Activated CD4-positive, alpha-beta T cell treated with anti-CD3 and anti-CD28 coated beads for 36 hours (primary cell): ENCODE measurements at regions not wholly inside any gene's neighbourhood (a gene's known extent, or its start where the extent isn't known, plus 50 kb on each side); places are given as distances from the start of the nearest gene placed in this dataset.

Source experiments
- ATAC-seq: fragments of 200-7000 bp; cut with Tn5 transposase; one replicate; pipeline ENCODE4 v1.10.0; 2021; ENCODE audit warnings: mild to moderate bottlenecking, moderate library complexity
- CTCF ChIA-PET: fragments of 350-600 bp; sonication (Branson Sonifier 250); formaldehyde crosslinking; loops from one replicate; lab custom pipeline; 2021; ENCODE audit warnings: antibody characterized with exemption; lab: Charles Lee
- POLR2A ChIA-PET: fragments of 350-600 bp; sonication (Branson Sonifier 250); formaldehyde crosslinking; loops from one replicate; lab custom pipeline; 2021; ENCODE audit warnings: antibody characterized with exemption, inconsistent platforms; lab: Charles Lee
- DNase-seq: peaks from one replicate; pipeline ENCODE4 v3.0.0-alpha.2; 2020
- H3K27ac Mint-ChIP-seq: one replicate; pipeline ENCODE4 v1.8.0; 2021; ENCODE audit warnings: mixed read lengths
- H3K27me3 Mint-ChIP-seq: one replicate; pipeline ENCODE4 v1.8.0; 2021; ENCODE audit warnings: mixed read lengths
- H3K36me3 Mint-ChIP-seq: one replicate; pipeline ENCODE4 v1.8.0; 2021; ENCODE audit warnings: low read depth, mixed read lengths
- H3K4me1 Mint-ChIP-seq: one replicate; pipeline ENCODE4 v1.8.0; 2021; ENCODE audit warnings: mixed read lengths
- H3K4me3 Mint-ChIP-seq: one replicate; pipeline ENCODE4 v1.8.0; 2021; ENCODE audit warnings: mild to moderate bottlenecking, moderate library complexity, mixed read lengths
- H3K9me3 Mint-ChIP-seq: one replicate; pipeline ENCODE4 v1.8.0; 2021; ENCODE audit warnings: low read depth, mixed read lengths
- intact Hi-C, 2 experiments: fragments of 100-400 bp; cut with DNase I in 1 of 2; cut with micrococcal nuclease in 1 of 2; formaldehyde crosslinking; loops; one replicate each; pipeline versions ENCODE4 v1.14.2 to v1.15.1; 2022 to 2024; cut with DNase I, micrococcal nuclease

DNA sequence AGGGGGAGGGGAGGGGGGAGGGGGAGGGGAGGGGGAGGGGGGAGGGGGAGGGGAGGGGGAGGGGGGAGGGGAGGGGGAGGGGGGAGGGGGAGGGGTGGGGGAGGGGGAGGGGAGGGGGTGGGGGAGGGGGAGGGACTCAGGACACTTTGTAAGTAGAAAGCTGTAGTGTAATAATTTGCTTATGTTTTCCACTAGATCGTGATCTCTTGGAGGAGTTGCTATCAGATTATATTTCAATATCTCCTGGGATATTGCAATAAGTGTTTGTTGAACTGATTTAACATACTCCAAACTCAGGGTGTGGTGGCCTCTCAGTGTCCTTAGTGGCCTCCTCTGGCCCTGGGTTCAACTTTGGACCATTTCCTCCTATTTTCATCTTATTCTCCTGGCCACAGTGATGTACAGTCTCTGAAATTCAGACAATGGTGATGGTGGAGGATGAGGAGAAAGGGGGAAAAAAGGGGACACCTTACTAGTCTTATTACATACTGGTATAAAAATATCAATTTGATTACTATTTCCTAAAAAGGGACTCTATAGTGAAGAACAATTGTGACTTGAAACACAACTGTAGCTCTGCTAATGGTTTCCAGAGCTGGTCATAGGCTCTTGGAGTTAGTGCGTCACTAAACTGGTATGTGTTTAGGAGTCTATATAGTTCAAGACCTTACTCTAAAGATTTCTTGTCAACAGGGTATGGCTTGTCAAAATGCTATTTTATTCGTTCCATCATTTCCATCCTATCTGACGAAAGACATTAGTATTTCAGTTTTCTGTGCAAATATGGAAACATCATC, 89.6 kb downstream of the DDX1 start:
- ATAC-seq = no peak
- Mint-ChIP-seq H3K4me3 (no peak overlapping the region), H3K36me3 (no peaks in the 10 kb centered on the region), H3K27me3 (no peaks in the 10 kb centered on the region), H3K27ac (no peak overlapping the region), H3K9me3 (no peaks in the 10 kb centered on the region), H3K4me1 (no peaks in the 10 kb centered on the region)
- ChIA-PET CTCF (no interaction called here), POLR2A (no interaction called here)
- intact Hi-C loops = no loop called here
- no peak for DNase-seq

DNA sequence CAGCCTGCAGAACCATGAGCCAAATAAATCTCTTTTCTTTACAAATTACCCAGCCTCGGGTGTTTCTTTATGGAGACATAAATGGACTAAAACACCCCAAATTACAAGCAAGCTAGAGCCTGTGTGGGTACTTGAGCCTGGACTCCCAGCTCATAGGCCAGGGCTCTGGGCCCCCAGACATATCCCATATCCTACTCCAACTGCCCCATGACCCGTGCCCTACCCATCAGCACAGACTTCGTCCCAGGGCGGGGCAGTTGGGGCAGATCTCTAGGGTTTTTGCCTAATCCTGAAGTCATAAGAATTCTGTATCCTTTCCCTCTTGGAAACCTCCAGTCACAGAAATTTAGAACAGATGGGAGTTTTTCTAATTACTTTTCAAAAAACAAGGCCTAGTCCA, 90.7 kb downstream of the DDX1 start:
- ChIA-PET CTCF (no interaction called here), POLR2A (no interaction called here)
- Mint-ChIP-seq H3K27ac (no peak overlapping the region), H3K4me1 (no peaks in the 10 kb centered on the region), H3K36me3 (no peaks in the 10 kb centered on the region), H3K9me3 (no peaks in the 10 kb centered on the region), H3K4me3 (no peak overlapping the region), H3K27me3 (peaks cover under 1% of the 10 kb centered on the region)
- DNase-seq (no peak), ATAC-seq (no peak)
- intact Hi-C loops = no loop called here

DNA sequence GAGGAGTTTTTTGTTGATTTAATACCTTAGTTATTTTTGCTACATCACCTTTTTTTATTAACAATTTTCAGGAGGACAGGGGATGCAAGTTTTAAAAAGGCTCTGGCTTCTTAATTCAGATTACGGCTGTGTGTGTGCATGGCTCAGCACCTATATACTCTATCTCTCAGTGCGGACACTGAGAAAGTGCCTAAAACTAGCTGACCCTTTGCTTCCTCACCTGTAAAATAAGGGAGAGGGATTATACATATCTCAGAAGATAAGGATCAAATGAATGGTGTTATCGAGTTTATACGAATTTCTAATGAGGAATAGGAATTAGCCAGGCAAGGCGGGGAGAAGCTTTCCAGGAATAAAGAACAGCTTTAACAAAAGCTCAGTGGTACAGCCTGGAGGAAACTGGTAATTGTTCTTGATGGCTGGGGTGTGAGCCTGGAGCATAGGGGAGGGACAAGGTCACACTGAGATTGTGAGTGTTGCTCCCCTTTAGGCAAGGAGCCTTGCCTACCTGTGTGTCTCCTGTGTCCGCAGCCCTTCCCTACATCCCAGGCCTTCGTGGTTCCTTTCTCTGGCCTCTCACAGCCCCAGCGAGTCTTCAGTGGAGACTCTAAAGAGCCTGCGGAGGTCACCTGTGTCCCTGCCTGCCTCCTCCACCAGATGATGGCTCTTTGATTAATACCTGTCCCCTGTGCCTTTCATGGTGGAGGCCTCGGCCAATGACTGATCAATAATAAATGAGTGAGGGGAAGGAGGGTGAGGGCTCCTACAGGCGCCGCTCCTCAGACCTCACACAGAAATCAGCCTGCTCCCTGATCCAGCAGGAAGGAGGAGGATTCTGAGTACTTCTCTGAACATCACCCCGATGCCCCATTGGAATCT, 92.7 kb downstream of the DDX1 start:
- H3K9me3 Mint-ChIP-seq = no peaks in the 10 kb centered on the region
- intact Hi-C loops = no loop called here
- H3K27ac Mint-ChIP-seq = no peak overlapping the region
- POLR2A ChIA-PET = no interaction called here
- no peak overlapping the region for H3K4me3 Mint-ChIP-seq
- H3K4me1 Mint-ChIP-seq = no peaks in the 10 kb centered on the region
- CTCF ChIA-PET = interaction anchor here (0.6 kb wide), 2 partner anchors 13 to 377 kb away, joined by 3 read pairs; no protein-coding TSS in a partner anchor
- no peak for DNase-seq
- peaks cover 10% of the 10 kb centered on the region for H3K27me3 Mint-ChIP-seq
- H3K36me3 Mint-ChIP-seq = no peaks in the 10 kb centered on the region
- no peak for ATAC-seq

DNA sequence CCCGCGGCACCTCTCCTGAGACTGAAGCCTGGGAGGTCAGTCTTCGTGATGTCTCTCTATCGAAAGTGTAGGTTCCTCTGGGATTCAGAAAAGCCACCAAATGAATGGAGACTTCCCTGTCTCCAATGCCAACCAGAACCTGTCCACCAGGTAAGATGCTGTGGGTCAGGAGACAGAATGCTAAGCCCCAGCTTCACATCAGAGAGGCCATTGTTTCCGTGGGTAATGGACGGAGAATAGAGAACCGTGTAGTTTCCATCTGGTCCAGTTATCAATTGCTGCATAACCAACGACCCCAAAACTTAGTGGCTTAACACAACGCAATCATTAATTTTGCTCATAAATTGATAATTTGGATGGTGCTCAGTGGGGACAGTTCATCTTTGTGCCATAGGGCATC, 93.5 kb downstream of the DDX1 start:
- Mint-ChIP-seq H3K9me3 (no peaks in the 10 kb centered on the region), H3K4me3 (no peak overlapping the region), H3K27ac (no peak overlapping the region), H3K4me1 (no peaks in the 10 kb centered on the region), H3K36me3 (no peaks in the 10 kb centered on the region), H3K27me3 (peaks cover 14% of the 10 kb centered on the region)
- ATAC-seq = no peak
- CTCF ChIA-PET = no interaction called here
- no peak for DNase-seq
- intact Hi-C loops = no loop called here
- POLR2A ChIA-PET = no interaction called here

DNA sequence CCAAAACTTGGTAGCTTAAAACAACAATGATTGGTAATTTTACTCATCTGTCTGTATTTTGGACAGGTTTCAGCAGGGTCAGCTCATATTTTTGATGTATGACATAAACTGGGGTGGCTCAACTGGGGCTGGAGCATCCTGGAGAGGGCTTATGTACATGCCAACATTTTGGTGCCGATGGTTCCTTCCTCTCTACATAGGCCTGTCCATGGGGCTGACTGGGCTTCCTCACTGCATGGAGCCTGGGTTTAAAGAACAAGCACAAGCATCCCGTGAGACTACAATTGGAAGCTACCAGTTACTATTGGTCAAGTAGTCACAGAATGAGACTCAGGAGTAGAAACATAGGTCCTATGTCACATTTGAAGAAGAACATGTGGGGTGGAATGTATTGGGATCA, 95.0 kb downstream of the DDX1 start:
- no peak for ATAC-seq
- CTCF ChIA-PET = no interaction called here

DNA sequence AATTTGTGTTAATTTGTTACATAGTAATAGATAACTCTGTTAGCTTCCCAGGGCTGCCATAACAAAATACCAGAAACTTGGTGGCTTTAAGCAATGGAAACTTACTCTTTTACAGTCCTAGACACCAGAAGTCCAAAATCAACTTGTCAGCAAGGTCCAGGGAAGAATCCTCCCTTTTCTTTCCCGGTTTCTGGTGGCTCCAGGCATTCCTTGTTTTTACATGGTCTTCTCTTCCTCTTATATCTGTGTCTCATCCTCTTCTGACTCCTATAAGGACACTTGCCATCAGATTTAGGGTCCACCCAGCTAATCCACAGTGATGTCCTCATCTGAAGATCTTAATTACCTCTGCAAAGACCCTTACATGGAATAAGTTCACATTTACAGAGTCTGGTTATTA, 95.6 kb downstream of the DDX1 start:
- peaks cover 14% of the 10 kb centered on the region for H3K27me3 Mint-ChIP-seq
- ATAC-seq (no peak), DNase-seq (no peak)
- intact Hi-C loops = no loop called here
- H3K4me3 Mint-ChIP-seq = no peak overlapping the region
- POLR2A ChIA-PET = no interaction called here
- no peaks in the 10 kb centered on the region for H3K9me3 Mint-ChIP-seq
- no peaks in the 10 kb centered on the region for H3K4me1 Mint-ChIP-seq
- CTCF ChIA-PET = no interaction called here
- H3K36me3 Mint-ChIP-seq = no peaks in the 10 kb centered on the region
- no peak overlapping the region for H3K27ac Mint-ChIP-seq

More for the DNA sequence above, 95.0 kb downstream of the DDX1 start:
- Mint-ChIP-seq H3K9me3 (no peaks in the 10 kb centered on the region), H3K4me1 (no peaks in the 10 kb centered on the region), H3K27ac (no peak overlapping the region), H3K4me3 (no peak overlapping the region), H3K27me3 (peaks cover 14% of the 10 kb centered on the region), H3K36me3 (no peaks in the 10 kb centered on the region)
- POLR2A ChIA-PET = no interaction called here
- DNase-seq = no peak
- intact Hi-C loops = no loop called here

DNA sequence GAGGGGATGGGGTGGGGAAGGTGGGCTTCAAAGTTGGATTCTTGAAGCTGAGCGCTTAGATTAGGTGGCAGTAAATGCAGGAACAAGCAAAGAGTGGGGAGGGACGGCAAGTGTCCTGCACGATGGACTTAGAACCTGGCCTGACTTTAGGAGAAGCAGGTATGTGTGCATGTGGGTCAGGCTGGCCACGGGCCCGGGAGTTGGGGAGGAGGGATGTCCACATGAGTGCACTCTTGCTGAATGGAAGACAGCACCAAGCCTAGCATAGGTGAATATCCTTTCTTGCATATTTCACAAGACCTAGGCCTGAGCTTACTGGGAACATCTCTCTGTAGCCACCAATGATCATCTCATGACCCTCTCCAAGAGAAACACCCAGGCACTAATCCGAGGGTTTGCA, 96.1 kb downstream of the DDX1 start:
- ChIA-PET CTCF (no interaction called here), POLR2A (no interaction called here)
- no peaks in the 10 kb centered on the region for H3K36me3 Mint-ChIP-seq
- intact Hi-C loops = no loop called here
- no peak for ATAC-seq
- peaks cover 14% of the 10 kb centered on the region for H3K27me3 Mint-ChIP-seq
- H3K9me3 Mint-ChIP-seq = no peaks in the 10 kb centered on the region
- no peak for DNase-seq
- no peak overlapping the region for H3K27ac Mint-ChIP-seq
- no peaks in the 10 kb centered on the region for H3K4me1 Mint-ChIP-seq
- no peak overlapping the region for H3K4me3 Mint-ChIP-seq

DNA sequence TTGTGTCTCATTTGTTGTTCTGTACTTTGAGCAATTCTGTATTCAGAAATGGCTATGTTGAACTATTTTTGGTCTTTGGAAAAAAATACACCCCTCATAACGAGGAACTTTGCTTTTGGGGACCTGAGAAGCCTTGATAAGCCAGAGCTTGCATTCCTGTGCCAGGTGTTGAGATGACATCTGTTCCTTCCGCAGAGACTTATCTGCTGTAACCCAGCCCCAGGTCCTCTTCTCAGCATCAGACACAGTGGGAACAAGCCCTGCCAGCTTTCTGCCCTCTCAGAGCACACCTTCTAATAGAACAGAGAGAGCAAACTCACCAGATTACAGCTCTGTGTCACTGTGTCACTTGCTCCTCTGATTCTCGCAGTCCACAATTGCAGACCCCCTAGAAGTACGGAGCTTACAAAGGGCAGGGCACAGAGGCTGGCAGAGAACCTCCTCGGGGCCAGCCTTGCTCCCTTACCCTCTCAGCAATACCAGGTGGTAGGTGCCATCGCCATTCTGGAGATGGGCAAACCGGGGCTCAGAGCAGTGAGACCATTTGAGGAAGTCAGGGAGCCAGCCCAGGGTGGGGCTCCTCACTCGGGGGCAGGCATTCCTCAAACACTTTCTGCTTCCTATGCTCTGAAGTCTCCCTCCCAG, 97.4 kb downstream of the DDX1 start:
- POLR2A ChIA-PET = no interaction called here

DNA sequence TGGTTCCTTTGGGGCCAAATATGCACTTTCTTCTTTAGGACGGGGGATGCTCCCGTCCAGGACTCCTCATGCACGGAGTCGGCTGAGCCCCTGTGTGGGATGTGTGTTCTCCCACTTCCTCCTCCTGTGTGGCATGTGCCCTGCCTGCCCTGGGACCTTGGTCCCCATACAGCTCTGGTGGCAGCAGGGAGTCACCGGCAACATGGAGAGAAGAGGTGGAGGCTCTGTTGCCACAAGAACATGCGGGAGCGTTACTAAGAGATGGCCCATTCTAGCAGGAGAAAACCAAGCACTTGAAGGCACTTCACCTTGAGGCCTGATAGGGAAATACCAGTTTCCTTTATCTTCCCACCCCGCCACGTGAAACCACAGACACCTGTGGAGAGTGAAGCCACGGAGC, 98.0 kb downstream of the DDX1 start:
- DNase-seq (no peak), ATAC-seq (no peak)
- Mint-ChIP-seq H3K36me3 (no peaks in the 10 kb centered on the region), H3K4me3 (no peak overlapping the region), H3K4me1 (no peaks in the 10 kb centered on the region), H3K9me3 (no peaks in the 10 kb centered on the region), H3K27ac (no peak overlapping the region), H3K27me3 (peaks cover 14% of the 10 kb centered on the region)
- intact Hi-C loops = no loop called here
- ChIA-PET POLR2A (no interaction called here), CTCF (no interaction called here)

More for the DNA sequence above, 97.4 kb downstream of the DDX1 start:
- intact Hi-C loops = no loop called here
- Mint-ChIP-seq H3K9me3 (no peaks in the 10 kb centered on the region), H3K4me3 (no peak overlapping the region), H3K27me3 (peaks cover 14% of the 10 kb centered on the region), H3K27ac (no peak overlapping the region), H3K4me1 (no peaks in the 10 kb centered on the region), H3K36me3 (no peaks in the 10 kb centered on the region)
- CTCF ChIA-PET = no interaction called here
- DNase-seq (no peak), ATAC-seq (no peak)

DNA sequence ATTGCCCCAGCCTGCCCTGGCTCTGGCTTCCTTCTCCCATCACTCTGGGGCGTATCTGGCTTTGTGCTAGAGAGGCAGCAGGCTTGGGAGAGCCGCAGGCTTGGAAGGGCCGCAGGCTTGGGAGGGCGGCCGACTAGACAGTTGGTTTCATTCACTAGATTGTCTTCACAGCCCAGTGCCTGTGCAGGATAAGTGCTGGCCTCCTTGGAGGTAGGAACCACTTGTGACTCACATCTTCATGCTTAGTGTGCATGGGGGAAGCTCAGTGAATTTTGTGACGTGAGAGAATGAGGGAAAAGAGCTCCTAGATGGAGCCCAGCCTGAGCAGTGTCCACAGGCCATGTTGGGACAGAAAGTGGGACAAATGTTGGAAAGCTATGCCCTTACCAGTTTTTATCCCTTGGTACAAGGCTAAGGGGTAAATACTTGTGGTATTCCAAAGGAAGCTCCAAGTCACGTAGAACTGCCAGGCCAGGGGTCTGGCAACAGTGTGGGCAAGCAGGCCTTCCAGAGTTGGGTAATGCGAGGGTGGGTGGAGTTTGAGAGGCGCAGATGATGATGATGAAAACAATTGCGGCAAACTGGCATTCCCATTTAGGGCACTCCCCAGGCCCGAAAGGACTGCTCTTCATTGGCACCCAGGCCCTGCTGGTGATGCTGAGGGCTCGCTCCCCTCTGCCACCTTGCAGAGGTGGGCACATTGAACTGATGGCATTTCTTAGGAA, 100.1 kb downstream of the DDX1 start:
- ChIA-PET POLR2A (interaction anchor here (0.6 kb wide), 1 partner anchor 1247 kb away, joined by 3 read pairs; no protein-coding TSS in a partner anchor), CTCF (no interaction called here)
- intact Hi-C loops = no loop called here
- no peak for ATAC-seq
- no peak overlapping the region for H3K27ac Mint-ChIP-seq
- H3K36me3 Mint-ChIP-seq = no peaks in the 10 kb centered on the region
- peaks cover 14% of the 10 kb centered on the region for H3K27me3 Mint-ChIP-seq
- peaks cover 2% of the 10 kb centered on the region for H3K9me3 Mint-ChIP-seq
- no peak for DNase-seq
- H3K4me3 Mint-ChIP-seq = no peak overlapping the region
- H3K4me1 Mint-ChIP-seq = no peaks in the 10 kb centered on the region
